Mesendoderm (in vitro differentiated cells): ENCODE measurements at regions not wholly inside any gene's neighbourhood (a gene's known extent, or its start where the extent isn't known, plus 50 kb on each side); places are given as distances from the start of the nearest gene placed in this dataset.
A peak's percentile ranks its signal among the peaks of the same experiment; 100 is the strongest.

Experiments used
- DNase-seq: peaks from one replicate; pipeline ENCODE4 v3.0.0; 2013
- H2AK5ac ChIP-seq: 2 replicates; pipeline ENCODE4 v1.6.1; 2013; ENCODE audit warnings: low read length, inconsistent platforms
- H2BK120ac ChIP-seq: 2 replicates; pipeline ENCODE4 v1.6.1; 2013; ENCODE audit warnings: low read depth, mild to moderate bottlenecking, low read length, moderate library complexity, mixed read lengths
- H2BK15ac ChIP-seq: replicated peaks from 2 replicates; pipeline ENCODE4 v1.6.1; 2013; ENCODE audit warnings: low read depth, mild to moderate bottlenecking, moderate library complexity
- H2BK5ac ChIP-seq: 2 replicates; pipeline ENCODE4 v1.6.1; 2013; ENCODE audit warnings: low read length, inconsistent platforms
- H3K18ac ChIP-seq: 2 replicates; pipeline ENCODE4 v1.6.1; 2013; ENCODE audit warnings: mild to moderate bottlenecking, low read length, mixed read lengths
- H3K23ac ChIP-seq: one replicate; pipeline ENCODE4 v1.6.1; 2013; ENCODE audit warnings: low read length
- H3K27ac ChIP-seq: 2 replicates; pipeline ENCODE4 v1.5.1; 2013; ENCODE audit warnings: low read depth, mild to moderate bottlenecking, inconsistent platforms, low read length, moderate library complexity
- H3K27me3 ChIP-seq: 2 replicates; pipeline ENCODE4 v1.6.1; 2013; ENCODE audit warnings: low read length, control low read depth, mild to moderate bottlenecking, inconsistent platforms; ENCODE audit not compliant: insufficient read depth, poor library complexity
- H3K36me3 ChIP-seq: 2 replicates; pipeline ENCODE4 v1.6.1; 2013; ENCODE audit warnings: low read length, inconsistent platforms; ENCODE audit not compliant: control insufficient read depth, insufficient read depth
- H3K4ac ChIP-seq: one replicate; pipeline ENCODE4 v1.6.1; 2013; ENCODE audit warnings: low read depth, mild to moderate bottlenecking, low read length, moderate library complexity
- H3K4me1 ChIP-seq: 2 replicates; pipeline ENCODE4 v1.6.1; 2013; ENCODE audit warnings: low read depth, low read length, inconsistent platforms; ENCODE audit not compliant: control insufficient read depth
- H3K4me2 ChIP-seq: 2 replicates; pipeline ENCODE4 v1.6.1; 2013; ENCODE audit warnings: low read length
- H3K4me3 ChIP-seq: 2 replicates; pipeline ENCODE4 v1.5.1; 2013; ENCODE audit warnings: mild to moderate bottlenecking, low read length
- H3K56ac ChIP-seq: one replicate; pipeline ENCODE4 v1.6.1; 2013; ENCODE audit warnings: low read length
- H3K79me1 ChIP-seq: 2 replicates; pipeline ENCODE4 v1.6.1; 2013; ENCODE audit warnings: low read length, inconsistent platforms
- H3K79me2 ChIP-seq: 2 replicates; pipeline ENCODE4 v1.6.1; 2013; ENCODE audit warnings: mild to moderate bottlenecking, low read length; ENCODE audit not compliant: control insufficient read depth, insufficient read depth
- H3K9ac ChIP-seq: 2 replicates; pipeline ENCODE4 v1.6.1; 2013; ENCODE audit warnings: low read length, inconsistent platforms
- H4K5ac ChIP-seq: one replicate; pipeline ENCODE4 v1.6.1; 2013; ENCODE audit warnings: low read length
- H4K8ac ChIP-seq: one replicate; pipeline ENCODE4 v1.6.1; 2013; ENCODE audit warnings: low read depth, mild to moderate bottlenecking, control low read depth, low read length, moderate library complexity
- WGBS: extraction: QIAGEN DNeasy Blood & Tissue Kit; methylation state at CpG from one replicate; pipeline ENCODE4 v1.1.7; 2013; ENCODE audit warnings: low lambda C conversion rate, missing lambda C conversion rate; ENCODE audit not compliant: insufficient coverage; ENCODE audit errors: extremely low coverage; 5-methylcytosine and 5-hydroxymethylcytosine counted together

- H4K5ac ChIP-seq: no peak overlapping the region
- H3K4me2 ChIP-seq: no peak overlapping the region
- H3K18ac ChIP-seq: no peak overlapping the region
- DNase-seq: no peak
- no peaks in the 10 kb centered on the region for H3K79me2 ChIP-seq
- H3K27me3 ChIP-seq: no peaks in the 10 kb centered on the region
- no peak overlapping the region for H3K4ac ChIP-seq
- no peaks in the 10 kb centered on the region for H3K4me1 ChIP-seq
- H3K4me3 ChIP-seq: no peak overlapping the region
- H3K79me1 ChIP-seq: no peaks in the 10 kb centered on the region
- H2AK5ac ChIP-seq: no peak overlapping the region
- no peak overlapping the region for H3K56ac ChIP-seq
- H2BK5ac ChIP-seq: no peak overlapping the region
- H2BK15ac ChIP-seq: no peak overlapping the region
- H3K9ac ChIP-seq: no peak overlapping the region
- no peak overlapping the region for H3K27ac ChIP-seq
- no peak overlapping the region for H4K8ac ChIP-seq
- no peak overlapping the region for H2BK120ac ChIP-seq
- no peak overlapping the region for H3K23ac ChIP-seq
- H3K36me3 ChIP-seq: no peaks in the 10 kb centered on the region
These were observed 50.1 kb upstream of the ZNF608 start for GRCh38 chr5:124796495-124796894.

GRCh38 chr5:124797665-124798087 is 51.2 kb upstream of the ZNF608 start:
- H3K9ac ChIP-seq: no peak overlapping the region
- no peaks in the 10 kb centered on the region for H3K79me2 ChIP-seq
- no peak overlapping the region for H3K4me3 ChIP-seq
- no peaks in the 10 kb centered on the region for H3K36me3 ChIP-seq
- H2BK15ac ChIP-seq: no peak overlapping the region
- no peak overlapping the region for H3K4me2 ChIP-seq
- no peaks in the 10 kb centered on the region for H3K4me1 ChIP-seq
- H3K27me3 ChIP-seq: no peaks in the 10 kb centered on the region
- no peaks in the 10 kb centered on the region for H3K79me1 ChIP-seq
- no peak overlapping the region for H4K8ac ChIP-seq
- H3K27ac ChIP-seq: no peak overlapping the region
- no peak overlapping the region for H2BK120ac ChIP-seq
- no peak overlapping the region for H4K5ac ChIP-seq
- WGBS: no CpG with 5 or more reads among the region's 12 CpGs
- no peak overlapping the region for H2AK5ac ChIP-seq
- H3K56ac ChIP-seq: no peak overlapping the region
- H2BK5ac ChIP-seq: no peak overlapping the region
- no peak overlapping the region for H3K18ac ChIP-seq
- no peak overlapping the region for H3K23ac ChIP-seq
- no peak for DNase-seq
- no peak overlapping the region for H3K4ac ChIP-seq

- Histone ChIP-seq H3K79me2 (no peaks in the 10 kb centered on the region), H3K79me1 (no peaks in the 10 kb centered on the region), H4K5ac (no peak overlapping the region), H3K56ac (no peak overlapping the region), H2BK120ac (no peak overlapping the region), H3K4me2 (no peak overlapping the region), H3K4me3 (no peak overlapping the region), H3K27ac (no peak overlapping the region), H3K18ac (no peak overlapping the region), H3K9ac (no peak overlapping the region), H3K4ac (no peak overlapping the region), H3K27me3 (no peaks in the 10 kb centered on the region), H2BK5ac (no peak overlapping the region), H4K8ac (no peak overlapping the region), H2AK5ac (no peak overlapping the region), H3K23ac (no peak overlapping the region), H2BK15ac (no peak overlapping the region), H3K4me1 (no peaks in the 10 kb centered on the region), H3K36me3 (no peaks in the 10 kb centered on the region)
- no CpG with 5 or more reads among the region's 3 CpGs for WGBS
- no peak for DNase-seq
These were observed 52.5 kb upstream of the ZNF608 start for GRCh38 chr5:124798890-124799289.

GRCh38 chr5:124801551-124801950 is 55.1 kb upstream of the ZNF608 start:
- Histone ChIP-seq H2BK120ac (no peak overlapping the region), H3K4me2 (no peak overlapping the region), H3K9ac (no peak overlapping the region), H3K27ac (no peak overlapping the region), H3K56ac (no peak overlapping the region), H4K5ac (no peak overlapping the region), H3K36me3 (no peaks in the 10 kb centered on the region), H2BK15ac (no peak overlapping the region), H2AK5ac (no peak overlapping the region), H3K4me3 (no peak overlapping the region), H4K8ac (no peak overlapping the region), H3K4me1 (peaks cover under 1% of the 10 kb centered on the region), H3K27me3 (no peaks in the 10 kb centered on the region), H3K18ac (no peak overlapping the region), H3K79me1 (no peaks in the 10 kb centered on the region), H3K4ac (no peak overlapping the region), H3K23ac (no peak overlapping the region), H2BK5ac (no peak overlapping the region), H3K79me2 (no peaks in the 10 kb centered on the region)
- no CpG with 5 or more reads among the region's 3 CpGs for WGBS
- no peak for DNase-seq

GRCh38 chr5:124803617-124804323 is 57.3 kb upstream of the ZNF608 start:
- Histone ChIP-seq H3K27ac (no peak overlapping the region), H3K9ac (no peak overlapping the region), H3K56ac (no peak overlapping the region), H3K18ac (no peak overlapping the region), H3K79me1 (no peaks in the 10 kb centered on the region), H3K4ac (no peak overlapping the region), H3K4me2 (no peak overlapping the region), H4K5ac (no peak overlapping the region), H3K27me3 (no peaks in the 10 kb centered on the region), H3K79me2 (no peaks in the 10 kb centered on the region), H3K23ac (no peak overlapping the region), H3K4me3 (no peak overlapping the region), H4K8ac (no peak overlapping the region), H2BK15ac (no peak overlapping the region), H2AK5ac (no peak overlapping the region), H3K4me1 (peaks cover 3% of the 10 kb centered on the region), H2BK5ac (no peak overlapping the region), H3K36me3 (no peaks in the 10 kb centered on the region), H2BK120ac (no peak overlapping the region)
- WGBS: 100% methylated on average over 1 of the region's 3 CpGs
- DNase-seq: peak; percentile 7

GRCh38 chr5:124806026-124806372 is 59.6 kb upstream of the ZNF608 start:
- H2BK5ac ChIP-seq: no peak overlapping the region
- H3K4me2 ChIP-seq: no peak overlapping the region
- no peaks in the 10 kb centered on the region for H3K36me3 ChIP-seq
- no peaks in the 10 kb centered on the region for H3K27me3 ChIP-seq
- H3K27ac ChIP-seq: peak overlapping the region; percentile 8
- DNase-seq: no peak
- no peak overlapping the region for H2BK120ac ChIP-seq
- no CpG with 5 or more reads among the region's 1 CpG for WGBS
- H4K5ac ChIP-seq: no peak overlapping the region
- peaks cover 3% of the 10 kb centered on the region for H3K4me1 ChIP-seq
- H3K18ac ChIP-seq: peak overlapping the region; percentile 3
- H3K79me2 ChIP-seq: no peaks in the 10 kb centered on the region
- no peak overlapping the region for H2BK15ac ChIP-seq
- H3K56ac ChIP-seq: peak overlapping the region; percentile 44
- no peak overlapping the region for H2AK5ac ChIP-seq
- H3K23ac ChIP-seq: no peak overlapping the region
- H4K8ac ChIP-seq: no peak overlapping the region
- H3K79me1 ChIP-seq: no peaks in the 10 kb centered on the region
- H3K9ac ChIP-seq: no peak overlapping the region
- H3K4me3 ChIP-seq: no peak overlapping the region
- H3K4ac ChIP-seq: no peak overlapping the region
